HG02571 (cell line): ENCODE measurements at regions not wholly inside any gene's neighbourhood (a gene's known extent, or its start where the extent isn't known, plus 50 kb on each side); places are given as distances from the start of the nearest gene placed in this dataset.
"Not testable (repeated sequence)": the region's sequence is repeated elsewhere in the genome, so short reads cannot be mapped to it uniquely, and the experiment has no call there.

Experiments used
- ATAC-seq: cut with Tn5 transposase; IDR thresholded peaks from one replicate; pipeline ENCODE4 v1.9.1; 2021; ENCODE audit warnings: mild to moderate bottlenecking, moderate library complexity; ENCODE audit not compliant: unreplicated experiment

- ATAC-seq = no peak
Measured at GRCh38 chr13:42396901-42397655, 125.1 kb downstream of the AKAP11 start.

- ATAC-seq = no peak
Measured at GRCh38 chr13:42398533-42398932, 126.6 kb downstream of the AKAP11 start.

- ATAC-seq = no peak
Measured at GRCh38 chr13:42400188-42400833, 128.4 kb downstream of the AKAP11 start.

GRCh38 chr13:42401376-42401775, 129.4 kb downstream of the AKAP11 start:
- no peak for ATAC-seq

GRCh38 chr13:42405665-42406390, 133.9 kb downstream of the AKAP11 start:
- peak; percentile 56 for ATAC-seq

GRCh38 chr13:42409075-42409474, 137.1 kb downstream of the AKAP11 start:
- no peak for ATAC-seq

GRCh38 chr13:42409551-42409950, 137.6 kb downstream of the AKAP11 start:
- no peak for ATAC-seq

GRCh38 chr13:42412812-42413483, 141.0 kb downstream of the AKAP11 start:
- ATAC-seq = peak; percentile 49

GRCh38 chr13:42413484-42413815, 141.5 kb downstream of the AKAP11 start:
- no peak for ATAC-seq

GRCh38 chr13:42417626-42418025, 145.7 kb downstream of the AKAP11 start:
- ATAC-seq = no peak

GRCh38 chr13:42418184-42418583, 146.2 kb downstream of the AKAP11 start:
- ATAC-seq = no peak

GRCh38 chr13:42420304-42420703, 148.4 kb downstream of the AKAP11 start:
- ATAC-seq = peak; percentile 85

- no peak for ATAC-seq
Measured at GRCh38 chr13:42422681-42423080, 150.7 kb downstream of the AKAP11 start.

GRCh38 chr13:42424182-42424581, 149.8 kb upstream of the TNFSF11 start:
- no peak for ATAC-seq

- ATAC-seq = no peak
Measured at GRCh38 chr13:42445354-42445753, 128.6 kb upstream of the TNFSF11 start.

GRCh38 chr13:42446597-42446996, 127.4 kb upstream of the TNFSF11 start:
- ATAC-seq = not testable (repeated sequence)

- no peak for ATAC-seq
Measured at GRCh38 chr13:42453091-42453645, 120.8 kb upstream of the TNFSF11 start.

GRCh38 chr13:42454749-42455148, 119.2 kb upstream of the TNFSF11 start:
- ATAC-seq = no peak

- ATAC-seq = no peak
Measured at GRCh38 chr13:42458193-42458592, 115.8 kb upstream of the TNFSF11 start.

GRCh38 chr13:42466123-42466522, 107.8 kb upstream of the TNFSF11 start:
- no peak for ATAC-seq

- no peak for ATAC-seq
Measured at GRCh38 chr13:42466609-42467008, 107.3 kb upstream of the TNFSF11 start.
